H1 (cell line): ENCODE measurements at regions not wholly inside any gene's neighbourhood (a gene's known extent, or its start where the extent isn't known, plus 50 kb on each side); places are given as distances from the start of the nearest gene placed in this dataset.

ENCODE experiments used
- CTCF ChIA-PET: fragments of 300-600 bp; sonication (Branson Sonifier 250); formaldehyde crosslinking; loops from one replicate; lab custom pipeline; 2021; ENCODE audit not compliant: partially characterized antibody; lab: Charles Lee
- POLR2A ChIA-PET: fragments of 300-600 bp; sonication (Branson Sonifier 250); formaldehyde crosslinking; loops from one replicate; lab custom pipeline; 2021; ENCODE audit warnings: inconsistent platforms; ENCODE audit not compliant: partially characterized antibody; lab: Charles Lee
- DNase-seq, 2 experiments: peaks; one replicate each; pipeline versions ENCODE4 v3.0.0 to v3.0.0-alpha.2; 2010 to 2022; ENCODE audit warnings: low spot score in 2 of 2, low read depth in 1 of 2, mixed read lengths in 1 of 2
- FAIRE-seq: peaks from 2 replicates; lab custom pipeline; 2011; peaks lifted over from hg19 to GRCh38; lab: Jason Lieb, UNC
- H2AFZ ChIP-seq: 2 replicates; pipeline ENCODE4 v1.8.1; 2012; ENCODE audit warnings: low read length, inconsistent platforms
- H2AK5ac ChIP-seq: 2 replicates; pipeline ENCODE4 v1.6.1; 2013; ENCODE audit warnings: low read depth, low read length
- H2BK120ac ChIP-seq: replicated peaks from 2 replicates; pipeline ENCODE3; 2013; ENCODE audit warnings: low read depth, low read length, inconsistent platforms
- H2BK12ac ChIP-seq: 2 replicates; pipeline ENCODE4 v1.6.1; 2013; ENCODE audit warnings: low read depth, low read length
- H2BK15ac ChIP-seq: 2 replicates; pipeline ENCODE4 v1.6.1; 2013; ENCODE audit warnings: low read length
- H2BK20ac ChIP-seq: 2 replicates; pipeline ENCODE4 v1.6.1; 2013; ENCODE audit warnings: low read length
- H2BK5ac ChIP-seq: 2 replicates; pipeline ENCODE4 v1.6.1; 2013; ENCODE audit warnings: low read depth, low read length
- H3K14ac ChIP-seq: 2 replicates; pipeline ENCODE4 v1.6.1; 2013; ENCODE audit warnings: inconsistent platforms; ENCODE audit not compliant: insufficient read length
- H3K18ac ChIP-seq: 2 replicates; pipeline ENCODE4 v1.6.1; 2013; ENCODE audit warnings: low read length; ENCODE audit errors: extremely low read depth
- H3K23ac ChIP-seq: 2 replicates; pipeline ENCODE4 v1.6.1; 2013; ENCODE audit warnings: inconsistent platforms; ENCODE audit not compliant: insufficient read length
- H3K23me2 ChIP-seq: 2 replicates; pipeline ENCODE4 v1.6.1; 2013; ENCODE audit warnings: low read depth, low read length
- H3K27ac ChIP-seq: 2 replicates; pipeline ENCODE4 v1.6.1; 2011; ENCODE audit warnings: low read depth, low read length, inconsistent platforms
- H3K27me3 ChIP-seq, 4 experiments: replicated peaks in 1 of 4; 1 replicate in 1 of 4; 2 replicates in 3 of 4; pipeline versions ENCODE4 v1.6.1 to v1.8.1; 2011 to 2013; ENCODE audit warnings: low read length in 3 of 4, mild to moderate bottlenecking in 3 of 4, inconsistent platforms in 2 of 4, mixed read lengths in 2 of 4, moderate library complexity in 1 of 4; ENCODE audit not compliant: control insufficient read depth in 3 of 4, insufficient read depth in 3 of 4; ENCODE audit errors: extremely low read depth in 1 of 4
- H3K36me3 ChIP-seq, 4 experiments: 2 replicates each; pipeline versions ENCODE4 v1.6.1 to v1.8.1; 2011 to 2013; ENCODE audit warnings: mild to moderate bottlenecking in 4 of 4, low read length in 3 of 4, moderate library complexity in 2 of 4, control low read depth in 1 of 4, inconsistent platforms in 1 of 4; ENCODE audit not compliant: insufficient read depth in 4 of 4, control insufficient read depth in 2 of 4
- H3K4ac ChIP-seq: replicated peaks from 2 replicates; pipeline ENCODE3; 2013; ENCODE audit warnings: low read length, low read depth, mixed read lengths, inconsistent platforms; ENCODE audit not compliant: insufficient read length
- H3K4me1 ChIP-seq, 4 experiments: replicated peaks in 1 of 4; 1 replicate in 1 of 4; 2 replicates in 3 of 4; pipeline versions ENCODE4 v1.6.1 to v1.8.1; 2011 to 2013; ENCODE audit warnings: low read length in 3 of 4, inconsistent platforms in 2 of 4, mixed read lengths in 1 of 4; ENCODE audit not compliant: insufficient read depth in 4 of 4, control insufficient read depth in 3 of 4
- H3K4me2 ChIP-seq, 2 experiments: 2 replicates each; pipeline versions ENCODE4 v1.6.1 to v1.8.1; 2011 to 2013; ENCODE audit warnings: low read depth in 2 of 2, low read length in 2 of 2, control low read depth in 1 of 2, inconsistent platforms in 1 of 2, mild to moderate bottlenecking in 1 of 2; ENCODE audit not compliant: insufficient read depth in 1 of 2
- H3K4me3 ChIP-seq, 4 experiments: fragments of 200-600, 300-600 bp in 1 of 4; sonication (generic), shearing (Covaris generic), sonication (Bioruptor Twin) in 1 of 4; 2 replicates each; pipeline versions ENCODE4 v1.5.1 to v1.8.1; 2011 to 2016; ENCODE audit warnings: low read length in 4 of 4, low read depth in 3 of 4, control low read depth in 2 of 4, inconsistent platforms in 2 of 4, mild to moderate bottlenecking in 2 of 4, mixed read lengths in 1 of 4, moderate library complexity in 1 of 4; ENCODE audit not compliant: insufficient read depth in 2 of 4; ENCODE audit errors: extremely low read depth in 1 of 4
- H3K56ac ChIP-seq: replicated peaks from 2 replicates; pipeline ENCODE3; 2013; ENCODE audit warnings: low read depth, mild to moderate bottlenecking, mixed read lengths, low read length, inconsistent platforms; ENCODE audit not compliant: insufficient read length
- H3K79me1 ChIP-seq: 2 replicates; pipeline ENCODE4 v1.6.1; 2013; ENCODE audit warnings: low read depth, low read length, control low read depth
- H3K79me2 ChIP-seq, 2 experiments: 2 replicates each; pipeline versions ENCODE4 v1.6.1 to v1.8.1; 2012 to 2013; ENCODE audit warnings: low read length in 2 of 2, mild to moderate bottlenecking in 2 of 2, inconsistent platforms in 1 of 2; ENCODE audit not compliant: insufficient read depth in 2 of 2, control insufficient read depth in 1 of 2
- H3K9ac ChIP-seq, 4 experiments: replicated peaks in 1 of 4; 1 replicate in 1 of 4; 2 replicates in 3 of 4; pipeline versions ENCODE4 v1.6.1 to v1.8.1; 2011 to 2013; ENCODE audit warnings: low read depth in 3 of 4, low read length in 3 of 4, control low read depth in 2 of 4, mild to moderate bottlenecking in 2 of 4, moderate library complexity in 2 of 4, inconsistent platforms in 1 of 4; ENCODE audit errors: extremely low read depth in 1 of 4
- H3K9me3 ChIP-seq, 2 experiments: 2 replicates each; pipeline versions ENCODE4 v1.6.1 to v1.8.1; 2012 to 2013; ENCODE audit warnings: mild to moderate bottlenecking in 2 of 2, moderate library complexity in 2 of 2, control low read depth in 1 of 2, inconsistent platforms in 1 of 2, low read depth in 1 of 2, low read length in 1 of 2, mixed read lengths in 1 of 2; ENCODE audit not compliant: insufficient read depth in 2 of 2
- H4K20me1 ChIP-seq, 2 experiments: replicated peaks in 1 of 2; 2 replicates each; pipeline versions ENCODE3 to v1.8.1; 2011 to 2013; ENCODE audit warnings: inconsistent platforms in 2 of 2, low read length in 2 of 2, mild to moderate bottlenecking in 1 of 2; ENCODE audit not compliant: insufficient read depth in 2 of 2, control insufficient read depth in 1 of 2
- H4K5ac ChIP-seq: 2 replicates; pipeline ENCODE4 v1.6.1; 2013; ENCODE audit warnings: low read length, low read depth, mixed read lengths, inconsistent platforms; ENCODE audit not compliant: insufficient read length
- H4K8ac ChIP-seq: 2 replicates; pipeline ENCODE4 v1.8.0; 2013; ENCODE audit warnings: mild to moderate bottlenecking, moderate library complexity, low read length, inconsistent platforms; ENCODE audit not compliant: insufficient read depth; ENCODE audit errors: extremely low read depth
- H4K91ac ChIP-seq: replicated peaks from 2 replicates; pipeline ENCODE3; 2013; ENCODE audit warnings: low read length, mixed read lengths, inconsistent platforms; ENCODE audit not compliant: insufficient read length
- CHD1 ChIP-seq: IDR thresholded peaks from 2 replicates; pipeline ENCODE4 v1.6.1; 2012; ENCODE audit warnings: low read depth, low read length, improper control_type of control experiment
- CHD2 ChIP-seq: IDR thresholded peaks from 2 replicates; pipeline ENCODE4 v1.6.1; 2012; ENCODE audit warnings: low read length, improper control_type of control experiment
- CTCF ChIP-seq, 3 experiments: IDR thresholded peaks; 1 replicate in 2 of 3; 2 replicates in 1 of 3; pipeline versions ENCODE4 v1.5.1 to v1.6.1; 2011; ENCODE audit warnings: low read length in 3 of 3, mild to moderate bottlenecking in 3 of 3, inconsistent platforms in 2 of 3, low read depth in 1 of 3, moderate library complexity in 1 of 3; ENCODE audit not compliant: insufficient read depth in 1 of 3; ENCODE audit errors: control extremely low read depth in 1 of 3
- JUND ChIP-seq: IDR thresholded peaks from 2 replicates; pipeline ENCODE4 v1.6.1; 2011; ENCODE audit warnings: mild to moderate bottlenecking, improper control_type of control experiment, low read length
- POU5F1 ChIP-seq: IDR thresholded peaks from 2 replicates; pipeline ENCODE4 v1.6.1; 2011; ENCODE audit warnings: low read depth, mild to moderate bottlenecking, low read length, moderate library complexity
- SRF ChIP-seq: IDR thresholded peaks from 2 replicates; pipeline ENCODE4 v1.6.1; 2011; ENCODE audit warnings: mild to moderate bottlenecking, low read depth, low read length, moderate library complexity
- TEAD4 ChIP-seq: IDR thresholded peaks from 2 replicates; pipeline ENCODE4 v1.6.1; 2012; ENCODE audit warnings: low read depth, low read length, inconsistent platforms, mixed read lengths
- USF2 ChIP-seq: IDR thresholded peaks from 2 replicates; pipeline ENCODE4 v1.6.1; 2011; ENCODE audit warnings: low read length, improper control_type of control experiment
- YY1 ChIP-seq: IDR thresholded peaks from 2 replicates; pipeline ENCODE4 v1.6.1; 2011; ENCODE audit warnings: low read depth, mild to moderate bottlenecking, low read length
- WGBS, 2 experiments: shearing (Covaris generic) in 1 of 2; methylation state at CpG; one replicate each; pipeline versions ENCODE4 v1.1.6 to v1.1.7; 2013 to 2015; ENCODE audit warnings: low lambda C conversion rate in 2 of 2, mixed read lengths in 2 of 2, inconsistent platforms in 1 of 2, low coverage in 1 of 2, missing lambda C conversion rate in 1 of 2; ENCODE audit not compliant: insufficient replicate concordance in 2 of 2, insufficient coverage in 1 of 2, insufficient read length in 1 of 2; ENCODE audit errors: extremely low coverage in 1 of 2, missing lambda C conversion rate in 1 of 2; 5-methylcytosine and 5-hydroxymethylcytosine counted together

DNA sequence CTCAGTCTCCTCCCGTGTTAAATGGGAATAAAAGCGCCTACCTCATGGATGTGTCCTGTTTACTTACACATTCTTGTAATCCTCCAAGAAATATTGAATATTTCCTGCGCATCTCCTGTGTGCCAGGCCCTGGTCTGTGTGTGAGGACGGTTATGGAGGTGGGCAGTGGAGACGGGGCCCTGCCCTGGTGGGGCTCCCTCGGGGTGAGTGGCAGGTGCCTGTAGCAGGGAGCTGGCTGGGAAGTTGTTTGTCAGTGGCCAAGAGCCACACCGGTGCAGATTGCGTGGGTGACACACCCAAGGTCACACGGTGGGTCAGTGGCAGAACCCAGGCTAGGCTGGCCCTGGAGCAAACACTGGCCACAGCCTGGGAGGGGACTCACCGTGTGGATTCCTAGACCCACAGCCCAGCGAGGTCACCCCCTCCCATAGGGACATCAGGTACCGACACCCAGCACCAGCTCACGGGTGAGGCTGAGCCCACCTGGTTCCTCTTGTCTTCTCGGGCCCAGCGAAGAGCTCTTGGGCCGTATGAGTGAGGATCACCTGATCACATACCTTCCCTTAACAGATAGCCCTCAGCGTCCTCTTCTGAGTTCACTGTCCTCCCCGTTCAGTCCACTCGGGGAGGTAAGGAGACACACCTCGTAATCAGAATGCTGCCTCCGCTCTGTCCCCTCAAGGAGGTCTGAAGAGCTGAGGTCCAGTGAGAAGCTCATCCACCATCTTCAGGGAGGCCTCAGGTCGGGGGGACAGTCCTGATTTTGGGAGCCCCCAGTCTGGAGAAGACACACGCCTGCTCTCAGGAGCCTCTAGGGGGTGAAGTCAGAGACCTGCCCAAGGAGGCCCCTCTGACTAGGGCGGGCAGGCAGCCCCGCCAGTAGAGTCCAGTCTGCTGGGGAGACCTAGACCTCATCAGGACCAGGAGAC, 349.6 kb downstream of the MATN1 start:
- Histone ChIP-seq H4K20me1 (no peaks in the 10 kb centered on the region), H3K79me1 (no peaks in the 10 kb centered on the region), H2BK5ac (no peak overlapping the region), H3K4ac (no peak overlapping the region), H2AFZ (no peak overlapping the region), H4K91ac (peak overlapping the region; percentile 26), H2BK15ac (no peak overlapping the region), H3K36me3 (no peaks in the 10 kb centered on the region), H3K14ac (no peak overlapping the region), H3K27ac (no peak overlapping the region), H3K4me2 (no peak overlapping the region), H3K23ac (no peak overlapping the region), H4K8ac (0 out of 2 replicates have a peak overlapping the region, but pooled peaks have one; percentile 42), H2AK5ac (no peak overlapping the region), H3K23me2 (no peaks in the 10 kb centered on the region), H3K27me3 (no peaks in the 10 kb centered on the region), H2BK20ac (no peak overlapping the region), H3K18ac (no peak overlapping the region), H3K79me2 (no peaks in the 10 kb centered on the region), H3K4me1 (peaks cover 0 to 6% (median 0%) of the 10 kb centered on the region in 4 experiments; a peak in 3 of 7 replicates), H3K56ac (no peak overlapping the region), H3K9me3 (no peaks in the 10 kb centered on the region), H3K9ac (no peak overlapping the region), H2BK120ac (no peak overlapping the region), H4K5ac (no peak overlapping the region), H2BK12ac (no peak overlapping the region), H3K4me3 (no peak overlapping the region)
- DNase-seq: peak in 1 of 2 experiments; percentile 28
- CTCF ChIA-PET: interaction anchor here (1.0 to 1.6 kb wide), 5 partner anchors 8 to 99 kb away, joined by 3 to 6 read pairs (median 5); no protein-coding TSS in a partner anchor
- WGBS, 2 experiments: 90% methylated on average over 20 of the region's 25 CpGs; no CpG with 5 or more reads in 1 of the 2 experiments
- no peak for FAIRE-seq
- POLR2A ChIA-PET: no interaction called here
- TF ChIP-seq CHD2: no peak
- TF ChIP-seq SRF: no peak
- TF ChIP-seq YY1: no peak
- TF ChIP-seq POU5F1: no peak
- TF ChIP-seq CHD1: no peak
- no peak for TF ChIP-seq TEAD4
- no peak for TF ChIP-seq CTCF (IDR thresholded peaks at IDR 0.05; ENCODE audit: control extremely low read depth in 1 of 3, insufficient read depth in 1 of 3, low read depth in 1 of 3, low read length in 3 of 3)
- TF ChIP-seq JUND: no peak
- no peak for TF ChIP-seq USF2
